ENCODE measurements at regions not wholly inside any gene's neighbourhood (a gene's known extent, or its start where the extent isn't known, plus 50 kb on each side); places are given as distances from the start of the nearest gene placed in this dataset.

GRCh38 chr6:170107606-170108222, 183.2 kb downstream of the DLL1 start:
- Mint-ChIP-seq H3K9me3 (0 out of 2 replicates have a peak, but pooled peaks cover 3% of the 10 kb centered on the region), H3K36me3 (no peaks in the 10 kb centered on the region), H3K27me3 (ENCODE audit: low read depth) (no peaks in the 10 kb centered on the region), H3K4me3 (no peak overlapping the region), H3K27ac (no peak overlapping the region), H3K4me1 (no peaks in the 10 kb centered on the region)
- ChIA-PET CTCF (no interaction called here), POLR2A (no interaction called here)
- no peak for ATAC-seq
- no peak for TF ChIP-seq FOXJ3 (CRISPR knock-in tag; IDR thresholded peaks at IDR 0.05; ENCODE audit: borderline replicate concordance)
- no peak for TF ChIP-seq ZNF671 (CRISPR knock-in tag; IDR thresholded peaks at IDR 0.05)
- no peak for TF ChIP-seq SMAD4 (CRISPR knock-in tag; IDR thresholded peaks at IDR 0.05)
- TF ChIP-seq GRHL2 (CRISPR knock-in tag; IDR thresholded peaks at IDR 0.05; ENCODE audit: insufficient replicate concordance, severe bottlenecking), result no peak
- no peak for TF ChIP-seq USF2 (CRISPR knock-in tag; IDR thresholded peaks at IDR 0.05)
- TF ChIP-seq JAZF1 (CRISPR knock-in tag; IDR thresholded peaks at IDR 0.05), result no peak
- no peak for TF ChIP-seq NFE2L1 (CRISPR knock-in tag; IDR thresholded peaks at IDR 0.05)
- TF ChIP-seq FOXK1 (CRISPR knock-in tag; IDR thresholded peaks at IDR 0.05), result no peak
- TF ChIP-seq TP53 (CRISPR knock-in tag; IDR thresholded peaks at IDR 0.05), result no peak
- DNase-seq (ENCODE audit: low spot score), result no peak

- Mint-ChIP-seq H3K4me3 (no peak overlapping the region), H3K36me3 (no peaks in the 10 kb centered on the region), H3K27ac (no peak overlapping the region)
- TF ChIP-seq PREB (CRISPR knock-in tag; IDR thresholded peaks at IDR 0.05; ENCODE audit: borderline replicate concordance), result no peak
- no peak for TF ChIP-seq E2F5 (CRISPR knock-in tag; IDR thresholded peaks at IDR 0.05)
- TF ChIP-seq AR (CRISPR knock-in tag; IDR thresholded peaks at IDR 0.05), result no peak
- TF ChIP-seq GABPB1 (CRISPR knock-in tag; IDR thresholded peaks at IDR 0.05), result no peak
- TF ChIP-seq NFYB (CRISPR knock-in tag; conservative IDR thresholded peaks at IDR 0.05; ENCODE audit: low read depth), result no peak
- no peak for TF ChIP-seq ATF2 (CRISPR knock-in tag; IDR thresholded peaks at IDR 0.05; ENCODE audit: borderline replicate concordance, low read depth)
- TF ChIP-seq CREM (CRISPR knock-in tag; IDR thresholded peaks at IDR 0.05), result no peak
- TF ChIP-seq ZBTB21 (CRISPR knock-in tag; IDR thresholded peaks at IDR 0.05; ENCODE audit: borderline replicate concordance), result no peak
- TF ChIP-seq ZNF512 (CRISPR knock-in tag; IDR thresholded peaks at IDR 0.05; ENCODE audit: borderline replicate concordance), result no peak
- TF ChIP-seq CDX4 (CRISPR knock-in tag; IDR thresholded peaks at IDR 0.05; ENCODE audit: borderline replicate concordance), result no peak
- TF ChIP-seq OVOL2 (CRISPR knock-in tag; IDR thresholded peaks at IDR 0.05; ENCODE audit: borderline replicate concordance), result no peak
- no peak for TF ChIP-seq ERG (CRISPR knock-in tag; IDR thresholded peaks at IDR 0.05)
- no peak for TF ChIP-seq ZNF317 (CRISPR knock-in tag; IDR thresholded peaks at IDR 0.05; ENCODE audit: borderline replicate concordance, low read depth)
- TF ChIP-seq FOXP1 (CRISPR knock-in tag; IDR thresholded peaks at IDR 0.05; ENCODE audit: borderline replicate concordance), result no peak
Measured at GRCh38 chr6:170106906-170107525, 183.9 kb downstream of the DLL1 start.

More at GRCh38 chr6:170106906-170107525, 183.9 kb downstream of the DLL1 start:
- ChIA-PET CTCF (no interaction called here), POLR2A (no interaction called here)
- DNase-seq (ENCODE audit: low spot score) (no peak), ATAC-seq (no peak)
- Mint-ChIP-seq H3K27me3 (ENCODE audit: low read depth) (no peaks in the 10 kb centered on the region), H3K4me1 (peaks cover 3% of the 10 kb centered on the region), H3K9me3 (0 out of 2 replicates have a peak, but pooled peaks cover 3% of the 10 kb centered on the region)

Measured in WTC11 (cell line).